Osteoblast (primary cell): ENCODE measurements at regions not wholly inside any gene's neighbourhood (a gene's known extent, or its start where the extent isn't known, plus 50 kb on each side); places are given as distances from the start of the nearest gene placed in this dataset.

Experiments used
- DNase-seq: peaks from one replicate; pipeline ENCODE4 v3.0.0; 2011; ENCODE audit warnings: low spot score, mixed read lengths; ENCODE audit not compliant: insufficient read length; ENCODE audit errors: missing footprints
- H2AFZ ChIP-seq: 2 replicates; pipeline ENCODE4 v1.6.0; 2011; ENCODE audit warnings: mild to moderate bottlenecking, low read length
- H3K27ac ChIP-seq: 2 replicates; pipeline ENCODE4 v1.5.1; 2011; ENCODE audit warnings: mild to moderate bottlenecking, low read depth, low read length, moderate library complexity
- H3K27me3 ChIP-seq: 2 replicates; pipeline ENCODE4 v1.6.0; 2012; ENCODE audit warnings: mild to moderate bottlenecking, control low read depth, inconsistent platforms, low read length, moderate library complexity; ENCODE audit not compliant: insufficient read depth
- H3K36me3 ChIP-seq: 2 replicates; pipeline ENCODE4 v1.5.1; 2011; ENCODE audit warnings: mild to moderate bottlenecking, low read length, control low read depth, moderate library complexity; ENCODE audit not compliant: insufficient read depth
- H3K4me1 ChIP-seq: 2 replicates; pipeline ENCODE4 v1.5.1; 2011; ENCODE audit warnings: mild to moderate bottlenecking, low read length, control low read depth, moderate library complexity; ENCODE audit not compliant: insufficient read depth
- H3K4me2 ChIP-seq: 2 replicates; pipeline ENCODE4 v1.6.0; 2011; ENCODE audit warnings: mild to moderate bottlenecking, low read length; ENCODE audit not compliant: insufficient read depth
- H3K4me3 ChIP-seq: fragments of 200-600 bp; sonication (generic); 3 replicates; pipeline ENCODE4 v1.5.1; 2012; ENCODE audit warnings: mild to moderate bottlenecking, low read length, inconsistent platforms; ENCODE audit not compliant: insufficient read depth
- H3K79me2 ChIP-seq: 2 replicates; pipeline ENCODE4 v1.6.0; 2012; ENCODE audit warnings: mild to moderate bottlenecking, low read length, control low read depth, inconsistent platforms; ENCODE audit not compliant: insufficient read depth
- H3K9me3 ChIP-seq: 2 replicates; pipeline ENCODE4 v1.5.1; 2011; ENCODE audit warnings: low read depth, low read length, control low read depth
- H4K20me1 ChIP-seq: 2 replicates; pipeline ENCODE4 v1.6.0; 2012; ENCODE audit warnings: mild to moderate bottlenecking, low read length, control low read depth; ENCODE audit not compliant: insufficient read depth
- TF ChIP-seq, protein P1 (sequence below): IDR thresholded peaks from 2 replicates; pipeline ENCODE4 v1.5.1; 2011; ENCODE audit warnings: mild to moderate bottlenecking, low read depth, low read length, moderate library complexity; ENCODE audit errors: extremely low read depth

DNA sequence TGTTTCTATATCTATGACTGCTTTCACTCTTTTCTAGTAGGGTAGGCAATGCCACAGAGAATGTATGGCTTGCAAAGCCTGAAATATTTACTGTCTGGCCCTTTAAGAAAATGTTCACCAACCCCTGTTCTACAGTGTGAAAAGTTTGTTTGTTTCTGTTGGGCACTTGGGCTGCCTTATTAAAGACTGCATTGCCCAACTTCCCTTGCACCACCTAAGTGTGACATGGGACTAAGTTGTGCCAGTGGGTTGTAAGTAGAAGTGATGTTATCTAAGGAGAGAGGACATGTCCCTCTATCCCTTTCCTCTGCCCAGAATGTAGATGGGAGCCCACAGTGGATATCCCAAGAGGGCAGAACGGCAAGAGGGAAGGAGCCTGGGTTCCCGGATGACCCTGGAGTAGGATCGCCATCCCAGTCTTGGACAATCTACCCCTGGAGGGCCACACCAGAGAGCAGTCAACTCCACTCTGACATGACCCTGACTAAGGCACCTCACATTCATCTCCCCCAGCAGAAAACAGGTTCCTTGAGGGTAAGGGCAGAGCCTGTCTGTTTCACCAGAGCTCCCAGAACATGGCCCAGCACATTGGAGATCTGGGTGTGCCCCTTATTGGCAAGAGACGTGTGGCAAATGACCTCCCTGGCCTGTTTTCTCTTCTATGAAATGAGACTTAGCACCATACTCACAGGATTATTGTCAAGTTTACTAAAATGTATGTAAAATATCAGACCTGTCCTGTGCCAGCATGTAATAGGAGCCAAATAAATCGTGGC is 138.8 kb downstream of the SMAD6 start:
- Histone ChIP-seq H3K4me2 (no peak overlapping the region), H3K4me1 (peaks cover 44% of the 10 kb centered on the region), H4K20me1 (no peaks in the 10 kb centered on the region), H3K9me3 (no peaks in the 10 kb centered on the region), H2AFZ (peak overlapping the region; percentile 68), H3K4me3 (no peak overlapping the region), H3K27ac (peak overlapping the region; percentile 90), H3K36me3 (peaks cover 10% of the 10 kb centered on the region), H3K27me3 (no peaks in the 10 kb centered on the region), H3K79me2 (peaks cover 27% of the 10 kb centered on the region)
- no peak for DNase-seq
- TF ChIP-seq, protein P1, sequence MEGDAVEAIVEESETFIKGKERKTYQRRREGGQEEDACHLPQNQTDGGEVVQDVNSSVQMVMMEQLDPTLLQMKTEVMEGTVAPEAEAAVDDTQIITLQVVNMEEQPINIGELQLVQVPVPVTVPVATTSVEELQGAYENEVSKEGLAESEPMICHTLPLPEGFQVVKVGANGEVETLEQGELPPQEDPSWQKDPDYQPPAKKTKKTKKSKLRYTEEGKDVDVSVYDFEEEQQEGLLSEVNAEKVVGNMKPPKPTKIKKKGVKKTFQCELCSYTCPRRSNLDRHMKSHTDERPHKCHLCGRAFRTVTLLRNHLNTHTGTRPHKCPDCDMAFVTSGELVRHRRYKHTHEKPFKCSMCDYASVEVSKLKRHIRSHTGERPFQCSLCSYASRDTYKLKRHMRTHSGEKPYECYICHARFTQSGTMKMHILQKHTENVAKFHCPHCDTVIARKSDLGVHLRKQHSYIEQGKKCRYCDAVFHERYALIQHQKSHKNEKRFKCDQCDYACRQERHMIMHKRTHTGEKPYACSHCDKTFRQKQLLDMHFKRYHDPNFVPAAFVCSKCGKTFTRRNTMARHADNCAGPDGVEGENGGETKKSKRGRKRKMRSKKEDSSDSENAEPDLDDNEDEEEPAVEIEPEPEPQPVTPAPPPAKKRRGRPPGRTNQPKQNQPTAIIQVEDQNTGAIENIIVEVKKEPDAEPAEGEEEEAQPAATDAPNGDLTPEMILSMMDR, result no peak

DNA sequence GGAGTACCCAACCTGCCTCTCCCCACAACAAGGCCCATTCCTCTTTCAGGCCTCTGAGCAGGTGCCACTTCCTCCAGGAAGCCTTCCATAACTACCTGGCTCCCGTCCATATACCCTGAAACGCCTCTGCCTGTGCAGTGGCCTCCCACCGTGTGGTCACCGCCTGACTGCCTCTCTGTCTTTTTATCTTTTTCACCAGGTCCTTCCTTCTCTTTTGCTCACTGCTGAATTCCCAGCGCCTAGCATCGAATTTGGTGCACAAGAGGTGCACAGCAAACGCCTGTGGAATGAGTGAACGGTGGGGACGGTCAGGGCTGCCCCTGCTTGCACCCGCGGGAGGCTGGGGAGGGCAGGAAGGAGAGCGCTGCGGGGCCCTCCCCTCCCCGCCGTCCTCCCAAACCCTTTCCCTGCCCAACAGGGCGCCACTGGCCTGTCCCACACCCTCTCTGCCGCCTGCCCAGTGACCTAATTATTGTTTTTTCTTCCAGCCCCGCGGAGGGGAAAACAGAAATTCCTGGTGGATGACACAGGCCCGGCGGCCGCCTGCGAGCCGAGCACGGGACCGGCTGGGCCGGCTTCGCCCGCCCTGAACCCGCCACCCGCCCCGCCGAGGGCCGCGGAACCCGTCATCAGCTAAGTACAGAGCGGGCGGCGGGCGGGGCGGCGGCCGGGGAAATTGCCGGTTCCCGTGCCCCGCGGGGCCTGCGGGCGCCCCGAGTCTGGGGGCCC is 140.1 kb downstream of the SMAD6 start:
- no peaks in the 10 kb centered on the region for H3K9me3 ChIP-seq
- peaks cover 10% of the 10 kb centered on the region for H3K36me3 ChIP-seq
- H3K4me2 ChIP-seq, result peak overlapping the region; percentile 69
- H3K79me2 ChIP-seq, result peaks cover 36% of the 10 kb centered on the region
- peaks cover 44% of the 10 kb centered on the region for H3K4me1 ChIP-seq
- H2AFZ ChIP-seq, result peak overlapping the region; percentile 48
- no peaks in the 10 kb centered on the region for H4K20me1 ChIP-seq
- no peaks in the 10 kb centered on the region for H3K27me3 ChIP-seq
- H3K4me3 ChIP-seq, result peak overlapping the region; percentile 53
- TF ChIP-seq, protein P1, result no peak
- H3K27ac ChIP-seq, result peak overlapping the region; percentile 90
- peak; percentile 99 for DNase-seq

DNA sequence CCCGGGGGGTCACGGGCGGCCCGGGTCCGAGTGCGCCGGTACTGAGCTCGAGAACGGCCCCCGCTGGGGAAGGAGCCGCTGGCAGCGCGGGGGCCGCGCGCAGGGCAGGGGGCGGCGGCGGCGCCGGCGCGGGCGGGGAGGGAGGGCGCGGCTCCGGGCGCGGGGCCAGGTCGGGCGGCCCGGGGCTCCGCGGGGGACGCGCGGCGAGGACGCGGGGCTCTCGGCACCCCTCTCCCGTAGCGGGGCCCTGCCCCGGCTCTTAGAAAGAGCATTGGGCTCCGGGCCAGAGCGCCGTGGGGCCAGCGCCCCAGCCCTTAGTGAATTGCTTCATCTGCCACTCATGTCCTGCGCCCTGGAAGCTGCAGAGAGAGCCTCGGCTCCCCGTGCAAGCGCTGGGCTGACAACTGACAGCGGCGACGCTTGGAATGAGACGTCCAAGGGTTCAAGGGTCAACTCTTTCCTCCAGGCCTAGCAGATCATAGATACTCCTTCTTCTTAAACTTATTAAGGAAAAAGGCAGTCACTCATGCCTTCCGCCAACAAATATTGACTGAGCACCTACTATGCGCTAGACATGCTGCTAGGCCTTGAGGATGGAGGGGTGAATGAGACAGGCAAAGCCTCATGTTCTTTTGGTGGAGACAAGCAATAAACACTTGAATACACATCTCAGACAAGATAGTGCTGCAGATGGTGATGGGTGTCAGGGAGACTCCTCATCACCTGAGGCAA is 140.8 kb downstream of the SMAD6 start:
- Histone ChIP-seq H3K27me3 (no peaks in the 10 kb centered on the region), H3K4me3 (peak overlapping the region; percentile 32), H3K4me2 (peak overlapping the region; percentile 64), H3K79me2 (peaks cover 43% of the 10 kb centered on the region), H3K9me3 (no peaks in the 10 kb centered on the region), H3K36me3 (peaks cover 10% of the 10 kb centered on the region), H2AFZ (no peak overlapping the region), H3K4me1 (peaks cover 44% of the 10 kb centered on the region), H4K20me1 (no peaks in the 10 kb centered on the region), H3K27ac (peak overlapping the region; percentile 46)
- DNase-seq, result peak; percentile 94
- TF ChIP-seq, protein P1, result no peak
